Ishikawa (cell line): ENCODE measurements at regions not wholly inside any gene's neighbourhood (a gene's known extent, or its start where the extent isn't known, plus 50 kb on each side); places are given as distances from the start of the nearest gene placed in this dataset.

Experiments
- CEBPB ChIP-seq: IDR thresholded peaks from 2 replicates; pipeline ENCODE4 v1.6.1; 2012
- CREB1 ChIP-seq: IDR thresholded peaks from 2 replicates; pipeline ENCODE4 v1.6.1; 2012; ENCODE audit warnings: low read depth
- EGR1 ChIP-seq: IDR thresholded peaks from 2 replicates; pipeline ENCODE4 v1.6.1; 2012
- EP300 ChIP-seq: IDR thresholded peaks from 2 replicates; pipeline ENCODE4 v1.6.1; 2012; ENCODE audit warnings: borderline replicate concordance
- FOXM1 ChIP-seq: IDR thresholded peaks from 2 replicates; pipeline ENCODE4 v1.6.1; 2012; ENCODE audit warnings: low read depth, borderline replicate concordance
- NFIC ChIP-seq: IDR thresholded peaks from 2 replicates; pipeline ENCODE4 v1.6.1; 2012
- RAD21 ChIP-seq: IDR thresholded peaks from 2 replicates; pipeline ENCODE4 v1.6.1; 2012; ENCODE audit warnings: low read depth
- TAF1 ChIP-seq: IDR thresholded peaks from 2 replicates; pipeline ENCODE4 v1.6.1; 2012; ENCODE audit warnings: low read depth, mild to moderate bottlenecking
- TCF12 ChIP-seq: IDR thresholded peaks from 2 replicates; pipeline ENCODE4 v1.6.1; 2012; ENCODE audit warnings: low read depth
- TEAD4 ChIP-seq: IDR thresholded peaks from 2 replicates; pipeline ENCODE4 v1.6.1; 2012
- YY1 ChIP-seq: IDR thresholded peaks from 2 replicates; pipeline ENCODE4 v1.6.1; 2012; ENCODE audit warnings: low read depth
- ZBTB7A ChIP-seq: IDR thresholded peaks from 2 replicates; pipeline ENCODE4 v1.6.1; 2012; ENCODE audit warnings: low read depth
- TF ChIP-seq, protein P1 (sequence below): IDR thresholded peaks from 2 replicates; pipeline ENCODE4 v1.6.1; 2012
- TF ChIP-seq, protein P2 (sequence below): IDR thresholded peaks from 2 replicates; pipeline ENCODE4 v1.6.1; 2012; ENCODE audit warnings: low read depth, mild to moderate bottlenecking
- TF ChIP-seq, protein P3 (sequence below): IDR thresholded peaks from 2 replicates; pipeline ENCODE4 v1.6.1; 2012

DNA sequence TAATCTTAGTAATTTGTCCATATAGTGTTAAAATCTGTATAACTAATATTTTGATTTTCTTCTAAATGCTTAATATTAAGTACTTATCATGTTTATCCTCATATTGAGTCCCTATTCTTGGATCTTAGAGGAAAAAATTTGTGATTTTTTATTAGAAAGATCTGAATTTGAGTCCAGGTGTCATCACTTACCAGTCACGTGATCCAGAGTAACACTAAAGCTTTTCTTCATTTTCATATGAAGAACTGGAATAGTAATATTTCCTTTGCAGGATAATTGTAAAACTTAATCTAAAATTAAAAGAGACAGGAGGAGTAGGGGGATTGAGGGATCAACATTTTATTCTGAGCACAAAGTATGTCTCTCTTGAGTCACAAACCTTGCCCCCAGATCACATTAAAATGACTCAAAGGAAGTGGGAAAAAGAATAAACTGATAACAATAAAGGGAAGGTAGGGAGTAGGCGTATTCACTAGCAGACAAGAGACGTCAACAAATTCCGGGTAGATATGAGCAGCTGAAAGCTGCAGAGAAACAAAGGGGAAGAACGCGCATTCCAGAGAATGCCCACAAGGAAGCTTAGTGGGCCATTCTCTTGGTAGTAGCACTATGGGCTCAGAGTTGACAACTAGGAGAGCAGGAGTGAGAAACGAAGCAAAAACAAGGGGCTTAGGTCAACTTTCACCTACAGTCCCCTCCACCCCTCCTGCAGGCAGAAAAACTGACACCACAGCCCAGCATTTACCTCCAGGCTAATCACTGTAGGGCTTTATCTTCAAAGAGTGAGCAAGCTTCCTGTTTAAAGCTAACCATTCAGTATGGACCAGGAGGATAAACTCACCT lies 123.1 kb downstream of the SPRY2 start:
- no peak for TF ChIP-seq TAF1
- no peak for TF ChIP-seq EP300
- no peak for TF ChIP-seq NFIC
- TF ChIP-seq EGR1 = no peak
- no peak for TF ChIP-seq TCF12
- TF ChIP-seq CREB1 = no peak
- TF ChIP-seq, protein P1, sequence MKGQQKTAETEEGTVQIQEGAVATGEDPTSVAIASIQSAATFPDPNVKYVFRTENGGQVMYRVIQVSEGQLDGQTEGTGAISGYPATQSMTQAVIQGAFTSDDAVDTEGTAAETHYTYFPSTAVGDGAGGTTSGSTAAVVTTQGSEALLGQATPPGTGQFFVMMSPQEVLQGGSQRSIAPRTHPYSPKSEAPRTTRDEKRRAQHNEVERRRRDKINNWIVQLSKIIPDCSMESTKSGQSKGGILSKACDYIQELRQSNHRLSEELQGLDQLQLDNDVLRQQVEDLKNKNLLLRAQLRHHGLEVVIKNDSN = no peak
- TF ChIP-seq RAD21 = no peak
- TF ChIP-seq CEBPB = no peak
- TF ChIP-seq FOXM1 = no peak
- no peak for TF ChIP-seq YY1
- TF ChIP-seq, protein P2, sequence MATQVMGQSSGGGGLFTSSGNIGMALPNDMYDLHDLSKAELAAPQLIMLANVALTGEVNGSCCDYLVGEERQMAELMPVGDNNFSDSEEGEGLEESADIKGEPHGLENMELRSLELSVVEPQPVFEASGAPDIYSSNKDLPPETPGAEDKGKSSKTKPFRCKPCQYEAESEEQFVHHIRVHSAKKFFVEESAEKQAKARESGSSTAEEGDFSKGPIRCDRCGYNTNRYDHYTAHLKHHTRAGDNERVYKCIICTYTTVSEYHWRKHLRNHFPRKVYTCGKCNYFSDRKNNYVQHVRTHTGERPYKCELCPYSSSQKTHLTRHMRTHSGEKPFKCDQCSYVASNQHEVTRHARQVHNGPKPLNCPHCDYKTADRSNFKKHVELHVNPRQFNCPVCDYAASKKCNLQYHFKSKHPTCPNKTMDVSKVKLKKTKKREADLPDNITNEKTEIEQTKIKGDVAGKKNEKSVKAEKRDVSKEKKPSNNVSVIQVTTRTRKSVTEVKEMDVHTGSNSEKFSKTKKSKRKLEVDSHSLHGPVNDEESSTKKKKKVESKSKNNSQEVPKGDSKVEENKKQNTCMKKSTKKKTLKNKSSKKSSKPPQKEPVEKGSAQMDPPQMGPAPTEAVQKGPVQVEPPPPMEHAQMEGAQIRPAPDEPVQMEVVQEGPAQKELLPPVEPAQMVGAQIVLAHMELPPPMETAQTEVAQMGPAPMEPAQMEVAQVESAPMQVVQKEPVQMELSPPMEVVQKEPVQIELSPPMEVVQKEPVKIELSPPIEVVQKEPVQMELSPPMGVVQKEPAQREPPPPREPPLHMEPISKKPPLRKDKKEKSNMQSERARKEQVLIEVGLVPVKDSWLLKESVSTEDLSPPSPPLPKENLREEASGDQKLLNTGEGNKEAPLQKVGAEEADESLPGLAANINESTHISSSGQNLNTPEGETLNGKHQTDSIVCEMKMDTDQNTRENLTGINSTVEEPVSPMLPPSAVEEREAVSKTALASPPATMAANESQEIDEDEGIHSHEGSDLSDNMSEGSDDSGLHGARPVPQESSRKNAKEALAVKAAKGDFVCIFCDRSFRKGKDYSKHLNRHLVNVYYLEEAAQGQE = no peak
- TF ChIP-seq, protein P3, sequence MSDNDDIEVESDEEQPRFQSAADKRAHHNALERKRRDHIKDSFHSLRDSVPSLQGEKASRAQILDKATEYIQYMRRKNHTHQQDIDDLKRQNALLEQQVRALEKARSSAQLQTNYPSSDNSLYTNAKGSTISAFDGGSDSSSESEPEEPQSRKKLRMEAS = no peak
- TF ChIP-seq TEAD4 = no peak
- TF ChIP-seq ZBTB7A = no peak

DNA sequence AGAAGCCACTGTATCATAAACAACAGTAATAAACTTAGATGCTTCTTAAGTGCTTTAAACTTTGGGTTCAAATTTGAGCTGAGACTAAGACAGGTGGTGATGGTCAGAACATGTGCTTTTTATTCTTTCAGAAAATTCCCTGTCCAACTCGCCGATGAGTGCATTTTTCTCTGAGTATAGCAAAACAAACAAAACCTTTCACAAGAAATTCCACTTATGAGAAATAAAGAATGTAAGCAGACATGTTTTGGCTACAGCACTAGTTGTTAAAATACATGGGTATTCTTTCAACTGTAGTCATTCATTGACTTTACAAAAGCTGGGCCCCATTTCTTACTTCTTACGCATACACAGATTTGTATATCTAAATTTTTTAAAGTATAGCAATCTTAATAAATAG lies 125.6 kb downstream of the SPRY2 start:
- TF ChIP-seq RAD21 (no peak), EGR1 (no peak), CEBPB (no peak), EP300 (no peak), CREB1 (no peak), FOXM1 (no peak), TEAD4 (no peak)
- TF ChIP-seq, protein P3 = no peak
- TF ChIP-seq, protein P2 = no peak

DNA sequence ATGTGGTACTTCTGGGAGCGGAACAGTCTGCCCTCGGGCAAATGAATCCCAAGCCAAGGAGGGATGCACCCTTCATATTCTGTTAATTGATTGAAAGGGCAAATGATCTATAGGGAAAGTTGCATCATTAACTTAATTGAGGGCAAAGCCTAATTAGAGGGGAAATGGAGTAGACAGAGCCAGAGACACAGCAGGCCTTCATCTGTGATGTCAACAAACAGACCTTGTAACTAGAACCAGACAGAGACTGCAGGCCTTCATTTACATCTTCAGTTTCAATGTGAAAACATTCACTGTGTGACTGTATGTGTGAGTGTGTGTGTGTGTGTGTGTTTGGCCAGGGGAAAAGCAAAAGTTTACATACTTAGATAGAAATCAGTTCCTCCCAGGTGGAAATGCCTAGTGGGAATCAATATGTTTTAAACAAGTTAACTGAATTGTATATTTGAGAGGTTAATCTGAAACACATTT lies 126.4 kb downstream of the SPRY2 start:
- TF ChIP-seq TEAD4 = no peak
- TF ChIP-seq TCF12 = no peak
- no peak for TF ChIP-seq ZBTB7A
- TF ChIP-seq RAD21 = no peak
- TF ChIP-seq, protein P1 = no peak
- TF ChIP-seq FOXM1 = no peak

DNA sequence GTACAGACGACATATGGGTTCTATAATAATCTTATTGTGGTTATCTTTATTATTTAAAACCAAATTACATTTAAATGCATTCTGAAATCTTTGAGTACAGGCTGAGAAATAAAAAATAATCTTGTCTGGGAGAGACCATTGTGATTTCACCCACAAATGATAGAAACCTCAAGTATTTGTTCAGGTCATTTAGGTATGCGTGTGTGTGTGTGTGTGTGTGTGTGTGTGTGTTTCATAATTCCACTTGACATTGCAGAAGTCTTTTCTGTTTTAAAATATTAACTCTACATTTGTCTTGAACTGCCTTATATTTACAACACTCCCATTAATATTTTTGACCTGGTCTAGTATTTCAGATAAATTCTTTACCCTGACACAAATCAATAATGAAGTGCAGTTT lies 126.9 kb downstream of the SPRY2 start:
- TF ChIP-seq CREB1 (no peak), TEAD4 (no peak), FOXM1 (no peak), RAD21 (no peak), CEBPB (no peak), EP300 (no peak), TAF1 (no peak), TCF12 (no peak), EGR1 (no peak), ZBTB7A (no peak), YY1 (no peak), NFIC (no peak)
- TF ChIP-seq, protein P1 = no peak
- TF ChIP-seq, protein P2 = no peak
- TF ChIP-seq, protein P3 = no peak
